ENCODE measurements at regions not wholly inside any gene's neighbourhood (a gene's known extent, or its start where the extent isn't known, plus 50 kb on each side); places are given as distances from the start of the nearest gene placed in this dataset.

GRCh38 chr2:8581234-8581561, 100.7 kb upstream of the ID2 start:
- Histone ChIP-seq H3K36me3 (no peaks in the 10 kb centered on the region), H3K9me3 (no peaks in the 10 kb centered on the region), H3K27ac (no peak overlapping the region), H3K4me1 (peaks cover 15% of the 10 kb centered on the region in 2 donors), H3K4me3 (replicated peaks in 1 of 3) (no peak overlapping the region), H3K27me3 (no peaks in the 10 kb centered on the region)
- TF ChIP-seq CTCF (IDR thresholded peaks at IDR 0.05) = no peak
- TF ChIP-seq POLR2A (IDR thresholded peaks at IDR 0.05) = no peak
- DNase-seq = no peak
- intact Hi-C loops (cut with DNase I) = no loop called here
- 94 to 97% methylated on average over 4 to 6 of the region's 6 CpGs for WGBS, 2 donors

GRCh38 chr2:8581601-8582041, 100.2 kb upstream of the ID2 start:
- Histone ChIP-seq H3K4me3 (replicated peaks in 1 of 3) (no peak overlapping the region), H3K4me1 (peaks cover 15 to 19% of the 10 kb centered on the region in 2 donors), H3K27ac (no peak overlapping the region), H3K36me3 (no peaks in the 10 kb centered on the region), H3K9me3 (no peaks in the 10 kb centered on the region), H3K27me3 (no peaks in the 10 kb centered on the region)
- TF ChIP-seq POLR2A (IDR thresholded peaks at IDR 0.05) (no peak), CTCF (IDR thresholded peaks at IDR 0.05) (no peak)
- intact Hi-C loops (cut with DNase I) = no loop called here
- 92 to 96% methylated on average over 3 to 5 of the region's 6 CpGs for WGBS, 2 donors
- DNase-seq = no peak

- H3K4me3 ChIP-seq (replicated peaks in 1 of 3) = no peak overlapping the region
- no peak for TF ChIP-seq CTCF (IDR thresholded peaks at IDR 0.05)
- TF ChIP-seq POLR2A (IDR thresholded peaks at IDR 0.05) = no peak
- H3K27me3 ChIP-seq = no peaks in the 10 kb centered on the region
- no peaks in the 10 kb centered on the region for H3K9me3 ChIP-seq
- peak overlapping the region in 1 of 3 donors; percentile 8 for H3K27ac ChIP-seq
- H3K36me3 ChIP-seq = no peaks in the 10 kb centered on the region
- WGBS, 2 donors = 91 to 92% methylated on average over 4 of the region's 4 CpGs
- intact Hi-C loops (cut with DNase I) = no loop called here
- peaks cover 15 to 21% of the 10 kb centered on the region in 2 donors for H3K4me1 ChIP-seq
- DNase-seq = no peak
Observed at GRCh38 chr2:8582191-8582590, 99.7 kb upstream of the ID2 start.

GRCh38 chr2:8582651-8583399, 99.0 kb upstream of the ID2 start:
- WGBS, 2 donors = 88 to 96% methylated on average over 15 to 16 of the region's 16 CpGs
- H3K4me3 ChIP-seq (replicated peaks in 1 of 3) = no peak overlapping the region
- no peak for DNase-seq
- no peaks in the 10 kb centered on the region for H3K9me3 ChIP-seq
- no peaks in the 10 kb centered on the region for H3K36me3 ChIP-seq
- intact Hi-C loops (cut with DNase I) = no loop called here
- H3K4me1 ChIP-seq = peaks cover 15 to 21% of the 10 kb centered on the region in 2 donors
- no peaks in the 10 kb centered on the region for H3K27me3 ChIP-seq
- H3K27ac ChIP-seq = peak overlapping the region; percentile 61 to 82 (median 76)
- no peak for TF ChIP-seq POLR2A (IDR thresholded peaks at IDR 0.05)
- no peak for TF ChIP-seq CTCF (IDR thresholded peaks at IDR 0.05)

- H3K36me3 ChIP-seq = no peaks in the 10 kb centered on the region
- H3K4me1 ChIP-seq = peaks cover 15 to 21% of the 10 kb centered on the region in 2 donors
- intact Hi-C loops (cut with DNase I) = no loop called here
- no peak overlapping the region for H3K4me3 ChIP-seq (replicated peaks in 1 of 3)
- H3K9me3 ChIP-seq = no peaks in the 10 kb centered on the region
- DNase-seq = peak; percentile 99
- WGBS, 2 donors = 16 to 31% methylated on average over 17 to 22 of the region's 39 CpGs
- TF ChIP-seq POLR2A (IDR thresholded peaks at IDR 0.05) (peak in 1 of 2 donors; percentile 88), CTCF (IDR thresholded peaks at IDR 0.05) (no peak)
- H3K27ac ChIP-seq = peak overlapping the region; percentile 61 to 82 (median 76)
- H3K27me3 ChIP-seq = no peaks in the 10 kb centered on the region
Observed at GRCh38 chr2:8583400-8584173, 98.3 kb upstream of the ID2 start.
